BE2C (cell line): ENCODE measurements at regions not wholly inside any gene's neighbourhood (a gene's known extent, or its start where the extent isn't known, plus 50 kb on each side); places are given as distances from the start of the nearest gene placed in this dataset.

Experiments used
- DNase-seq: peaks from one replicate; pipeline ENCODE4 v3.0.0-alpha.2; 2020
- H3K27me3 ChIP-seq: fragments of 250-450 bp; sonication (Bioruptor Pico); 2 replicates; pipeline ENCODE4 v1.5.1; 2020; ENCODE audit warnings: mild to moderate bottlenecking
- H3K36me3 ChIP-seq: fragments of 250-450 bp; sonication (Bioruptor Pico); 2 replicates; pipeline ENCODE4 v1.5.1; 2020; ENCODE audit warnings: mild to moderate bottlenecking
- H3K4me1 ChIP-seq: fragments of 250-450 bp; sonication (Bioruptor Pico); 2 replicates; pipeline ENCODE4 v1.5.1; 2020
- H3K4me3 ChIP-seq: 2 replicates; pipeline ENCODE4 v1.5.1; 2011; ENCODE audit warnings: low read depth, low read length
- H3K9me3 ChIP-seq: fragments of 250-450 bp; sonication (Bioruptor Pico); 2 replicates; pipeline ENCODE4 v1.5.1; 2020
- TF ChIP-seq, protein P1 (sequence below): IDR thresholded peaks from 2 replicates; pipeline ENCODE4 v1.5.1; 2012; ENCODE audit warnings: mild to moderate bottlenecking, low read depth, low read length

DNA sequence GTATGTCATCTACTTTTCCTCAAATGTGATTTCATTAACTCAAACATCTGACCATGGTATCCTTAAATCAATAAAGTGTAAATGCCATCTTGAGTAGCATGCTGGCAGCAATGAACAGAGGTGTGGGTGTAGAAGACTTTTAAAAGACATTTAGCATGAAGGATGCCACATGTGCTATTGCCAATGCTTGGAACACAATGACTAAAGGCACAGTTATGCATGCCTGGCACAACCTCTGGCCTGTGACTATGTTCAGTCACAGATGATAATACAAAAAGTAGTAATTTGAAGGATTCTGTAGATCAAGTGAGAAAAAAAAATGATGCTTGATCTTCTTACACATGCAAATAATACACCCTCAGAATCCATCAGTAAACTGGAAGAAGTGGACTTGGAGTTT is 938.9 kb upstream of the ADGRL4 start:
- TF ChIP-seq, protein P1, sequence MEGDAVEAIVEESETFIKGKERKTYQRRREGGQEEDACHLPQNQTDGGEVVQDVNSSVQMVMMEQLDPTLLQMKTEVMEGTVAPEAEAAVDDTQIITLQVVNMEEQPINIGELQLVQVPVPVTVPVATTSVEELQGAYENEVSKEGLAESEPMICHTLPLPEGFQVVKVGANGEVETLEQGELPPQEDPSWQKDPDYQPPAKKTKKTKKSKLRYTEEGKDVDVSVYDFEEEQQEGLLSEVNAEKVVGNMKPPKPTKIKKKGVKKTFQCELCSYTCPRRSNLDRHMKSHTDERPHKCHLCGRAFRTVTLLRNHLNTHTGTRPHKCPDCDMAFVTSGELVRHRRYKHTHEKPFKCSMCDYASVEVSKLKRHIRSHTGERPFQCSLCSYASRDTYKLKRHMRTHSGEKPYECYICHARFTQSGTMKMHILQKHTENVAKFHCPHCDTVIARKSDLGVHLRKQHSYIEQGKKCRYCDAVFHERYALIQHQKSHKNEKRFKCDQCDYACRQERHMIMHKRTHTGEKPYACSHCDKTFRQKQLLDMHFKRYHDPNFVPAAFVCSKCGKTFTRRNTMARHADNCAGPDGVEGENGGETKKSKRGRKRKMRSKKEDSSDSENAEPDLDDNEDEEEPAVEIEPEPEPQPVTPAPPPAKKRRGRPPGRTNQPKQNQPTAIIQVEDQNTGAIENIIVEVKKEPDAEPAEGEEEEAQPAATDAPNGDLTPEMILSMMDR: no peak
- Histone ChIP-seq H3K4me1 (no peaks in the 10 kb centered on the region), H3K36me3 (no peaks in the 10 kb centered on the region), H3K27me3 (no peaks in the 10 kb centered on the region), H3K9me3 (no peaks in the 10 kb centered on the region), H3K4me3 (no peak overlapping the region)
- no peak for DNase-seq

DNA sequence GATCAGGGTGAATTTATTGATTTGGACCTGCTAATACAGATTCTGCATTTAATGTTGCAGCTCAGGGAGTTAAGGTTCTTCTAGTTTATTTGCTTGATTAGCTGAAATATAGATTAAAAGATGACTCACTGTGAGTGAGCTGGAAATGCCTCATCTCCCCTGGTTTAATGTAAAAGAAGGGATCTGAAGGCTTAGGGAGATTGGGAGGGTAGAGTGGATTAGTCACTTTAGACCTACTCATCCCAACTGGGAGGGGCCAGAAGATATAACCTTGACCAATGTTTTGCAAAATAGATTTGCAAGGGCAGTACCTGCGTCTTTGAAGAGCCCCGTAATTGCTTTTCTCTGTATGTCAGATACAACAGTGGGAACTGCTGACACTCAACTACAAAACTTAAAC is 922.8 kb upstream of the ADGRL4 start:
- no peaks in the 10 kb centered on the region for H3K36me3 ChIP-seq
- no peak for DNase-seq

DNA sequence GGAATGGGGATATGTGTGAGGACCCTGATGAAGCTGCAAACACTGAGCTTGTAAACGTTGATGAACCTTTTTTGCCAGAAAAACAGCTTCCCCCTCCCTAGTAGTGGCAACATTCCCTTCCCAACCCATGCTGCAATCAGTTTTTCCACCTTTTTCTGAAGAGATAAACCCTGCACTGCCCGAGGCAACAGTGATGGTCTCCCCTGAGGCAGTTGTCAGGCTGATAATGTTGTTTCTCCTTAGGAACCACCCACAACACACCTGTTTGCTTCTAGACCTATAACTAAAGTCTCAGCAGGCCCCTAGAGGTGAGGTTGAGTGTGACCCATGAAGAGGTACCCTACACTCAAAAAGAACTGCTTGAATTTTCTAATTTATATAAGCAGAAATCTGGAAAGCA is 922.4 kb upstream of the ADGRL4 start:
- DNase-seq: no peak
- no peaks in the 10 kb centered on the region for H3K27me3 ChIP-seq
- H3K9me3 ChIP-seq: no peaks in the 10 kb centered on the region
- H3K4me3 ChIP-seq: no peak overlapping the region
- TF ChIP-seq, protein P1: no peak
- H3K4me1 ChIP-seq: no peaks in the 10 kb centered on the region
- no peaks in the 10 kb centered on the region for H3K36me3 ChIP-seq

More for the DNA sequence above, 922.8 kb upstream of the ADGRL4 start:
- no peak overlapping the region for H3K4me3 ChIP-seq
- H3K9me3 ChIP-seq: no peaks in the 10 kb centered on the region
- H3K4me1 ChIP-seq: no peaks in the 10 kb centered on the region
- TF ChIP-seq, protein P1: no peak
- H3K27me3 ChIP-seq: no peaks in the 10 kb centered on the region

DNA sequence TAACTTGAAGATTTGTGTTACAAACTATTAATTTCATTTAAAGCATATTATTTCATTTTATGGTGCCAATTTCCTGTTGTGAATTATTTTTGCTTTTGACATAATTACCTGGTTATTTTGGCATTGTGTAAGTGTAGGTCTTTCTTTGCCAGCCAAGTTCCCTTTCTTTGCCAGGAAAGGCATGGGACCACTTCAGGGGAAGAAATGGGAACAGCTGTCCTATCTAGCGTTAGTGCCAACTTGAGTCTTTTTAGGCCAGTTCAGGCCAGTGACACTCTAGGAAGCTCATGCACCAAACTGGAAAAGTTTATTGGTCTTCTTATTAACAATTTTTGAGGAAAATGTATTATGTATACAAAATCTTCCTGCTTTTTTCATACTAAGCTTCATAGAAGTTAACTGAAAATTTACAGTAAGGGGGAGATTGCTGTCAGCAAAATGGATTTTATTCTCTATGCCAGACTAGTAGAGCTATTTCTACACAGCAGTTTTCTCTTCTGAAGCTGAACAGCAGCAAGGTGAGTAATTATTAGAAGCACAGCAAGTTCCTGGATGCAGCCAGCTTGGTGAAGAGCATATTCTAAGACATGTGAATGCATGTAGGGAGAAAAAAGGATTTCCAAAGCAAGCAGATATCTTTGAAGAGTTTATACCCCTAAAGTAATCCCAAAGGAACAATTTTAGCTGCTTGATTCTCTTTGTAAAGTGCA is 914.6 kb upstream of the ADGRL4 start:
- DNase-seq: no peak
- no peaks in the 10 kb centered on the region for H3K27me3 ChIP-seq
- TF ChIP-seq, protein P1: no peak
- no peaks in the 10 kb centered on the region for H3K36me3 ChIP-seq
- no peak overlapping the region for H3K4me3 ChIP-seq
- H3K4me1 ChIP-seq: no peaks in the 10 kb centered on the region
- H3K9me3 ChIP-seq: no peaks in the 10 kb centered on the region

DNA sequence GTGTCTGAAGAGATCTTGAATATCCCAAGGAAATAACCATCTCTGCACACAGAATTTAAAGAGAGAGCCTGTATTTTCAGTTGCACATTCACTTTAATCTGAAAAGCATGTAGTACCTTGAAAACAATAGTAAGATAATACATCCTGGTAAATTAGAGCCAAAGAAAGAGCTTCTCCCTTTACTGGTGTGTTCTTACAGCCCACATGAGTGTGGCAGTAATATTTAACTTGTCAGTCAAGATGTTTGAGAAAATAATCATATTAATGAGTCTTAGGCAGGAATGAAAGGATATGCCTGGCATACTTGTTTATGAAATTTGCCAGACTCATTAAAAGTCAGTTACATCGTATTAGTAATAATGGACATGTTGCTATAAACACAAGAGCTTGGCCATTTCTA is 908.4 kb upstream of the ADGRL4 start:
- no peaks in the 10 kb centered on the region for H3K27me3 ChIP-seq
- no peaks in the 10 kb centered on the region for H3K36me3 ChIP-seq
- TF ChIP-seq, protein P1: no peak
- H3K9me3 ChIP-seq: no peaks in the 10 kb centered on the region
- no peaks in the 10 kb centered on the region for H3K4me1 ChIP-seq
- DNase-seq: no peak
- no peak overlapping the region for H3K4me3 ChIP-seq

DNA sequence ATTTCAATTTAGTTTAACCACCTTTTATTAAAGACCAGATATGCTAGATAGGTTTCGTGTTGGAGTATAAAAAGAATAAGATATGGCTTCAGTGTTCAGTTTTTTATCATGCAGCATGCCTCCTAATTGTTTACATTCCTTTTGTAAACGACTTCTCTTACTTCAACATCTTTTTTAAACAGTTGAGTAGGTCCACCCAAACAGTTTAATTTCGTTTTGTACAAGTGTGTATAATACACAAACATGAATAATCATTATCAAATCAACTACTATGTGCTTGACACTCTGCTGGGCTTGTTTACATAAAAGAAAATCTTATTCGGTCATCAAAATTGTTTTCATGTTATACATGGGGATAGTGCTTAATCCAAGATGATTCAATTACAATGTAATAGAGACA is 906.3 kb upstream of the ADGRL4 start:
- TF ChIP-seq, protein P1: no peak
- no peaks in the 10 kb centered on the region for H3K9me3 ChIP-seq
- DNase-seq: no peak
- no peaks in the 10 kb centered on the region for H3K36me3 ChIP-seq
- no peaks in the 10 kb centered on the region for H3K27me3 ChIP-seq
- no peak overlapping the region for H3K4me3 ChIP-seq
- H3K4me1 ChIP-seq: no peaks in the 10 kb centered on the region
